NCI-H1694 treated with DMSO at 0.1 percent for 48 hours (cell line): ENCODE measurements at regions not wholly inside any gene's neighbourhood (a gene's known extent, or its start where the extent isn't known, plus 50 kb on each side); places are given as distances from the start of the nearest gene placed in this dataset.
"Not testable (repeated sequence)": the region's sequence is repeated elsewhere in the genome, so short reads cannot be mapped to it uniquely, and the experiment has no call there.

Experiments
- DNase-seq: peaks from one replicate; lab custom pipeline; 2025; lab: John Stamatoyannopoulos, UW

DNA sequence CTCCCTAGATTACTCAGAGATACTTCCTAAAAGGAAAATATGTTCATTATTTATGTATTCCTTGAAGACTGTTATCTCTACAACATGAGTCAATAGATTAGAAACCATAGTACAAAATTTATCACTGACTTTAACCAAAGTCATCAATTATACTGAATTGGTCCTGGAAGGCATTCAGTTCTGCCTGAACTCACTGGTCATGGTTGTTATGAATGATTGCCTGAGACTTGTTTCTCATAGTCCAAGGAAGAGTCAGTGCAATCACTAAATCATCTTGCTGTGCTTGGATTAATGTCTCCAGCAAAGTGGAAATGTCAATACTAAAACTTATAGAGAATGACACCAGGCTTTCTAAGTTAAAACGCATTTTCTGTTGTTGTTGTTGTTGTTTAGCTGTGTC lies 878.6 kb upstream of the MANEA start:
- DNase-seq, result no peak

DNA sequence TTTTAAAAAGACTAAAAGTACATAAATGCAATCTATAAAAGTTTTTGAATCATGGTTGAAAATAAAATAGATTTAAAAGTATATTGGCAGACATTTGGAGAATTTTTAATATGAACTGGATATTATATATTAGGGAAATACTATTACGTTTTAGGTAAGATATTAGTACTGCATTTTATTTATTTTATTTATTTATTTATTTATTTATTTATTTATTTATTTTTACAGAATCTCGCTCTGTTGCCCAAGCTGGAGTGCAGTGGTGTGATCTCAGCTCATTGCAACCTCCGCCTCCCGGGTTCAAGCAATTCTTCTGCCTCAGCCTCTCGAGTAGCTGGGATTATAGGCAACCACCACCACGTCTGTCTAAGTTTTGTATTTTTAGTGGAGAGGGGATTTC lies 890.1 kb upstream of the MANEA start:
- DNase-seq, result not testable (repeated sequence)

DNA sequence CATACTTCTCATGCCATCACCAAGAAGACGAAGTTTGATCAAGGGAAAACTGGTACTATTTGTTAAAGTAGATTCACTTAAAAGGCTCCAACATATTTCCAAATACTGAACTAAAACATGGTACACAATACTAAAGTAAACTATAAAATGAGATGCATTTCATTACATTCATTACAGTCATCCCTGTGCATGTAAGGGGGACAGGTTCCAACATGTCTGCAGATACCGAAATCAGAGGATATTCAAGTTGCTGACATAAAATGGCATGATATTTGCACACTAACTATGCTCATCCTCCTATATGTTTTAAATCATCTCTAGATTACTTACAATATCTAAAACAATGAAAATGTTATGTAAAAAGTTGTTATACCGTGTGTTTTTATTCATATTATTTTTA lies 893.9 kb upstream of the MANEA start:
- no peak for DNase-seq

DNA sequence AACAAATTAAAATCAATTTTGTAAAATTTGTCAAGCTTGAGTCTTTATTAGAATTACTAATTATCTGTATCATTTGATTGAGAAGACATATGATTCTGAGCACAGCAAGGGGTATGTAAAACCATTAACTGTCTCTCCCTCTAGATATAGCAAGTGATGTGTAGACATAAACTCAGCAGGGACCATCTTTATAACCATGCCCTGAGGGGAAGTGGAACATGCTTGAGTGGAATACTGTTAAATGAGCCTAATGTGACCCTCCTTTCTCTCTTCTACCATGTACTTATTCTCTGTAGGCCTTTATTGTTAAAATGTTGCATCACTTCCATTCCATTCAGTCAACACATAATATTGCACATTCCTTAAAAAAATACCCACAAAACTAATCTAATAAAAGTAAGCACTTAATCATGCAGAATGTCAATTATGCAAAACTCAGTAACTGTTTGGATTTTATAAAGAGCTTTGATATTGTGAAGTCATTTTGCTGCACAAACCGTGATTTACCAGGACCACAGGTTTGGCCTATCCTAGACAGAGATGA lies 896.6 kb upstream of the MANEA start:
- no peak for DNase-seq

DNA sequence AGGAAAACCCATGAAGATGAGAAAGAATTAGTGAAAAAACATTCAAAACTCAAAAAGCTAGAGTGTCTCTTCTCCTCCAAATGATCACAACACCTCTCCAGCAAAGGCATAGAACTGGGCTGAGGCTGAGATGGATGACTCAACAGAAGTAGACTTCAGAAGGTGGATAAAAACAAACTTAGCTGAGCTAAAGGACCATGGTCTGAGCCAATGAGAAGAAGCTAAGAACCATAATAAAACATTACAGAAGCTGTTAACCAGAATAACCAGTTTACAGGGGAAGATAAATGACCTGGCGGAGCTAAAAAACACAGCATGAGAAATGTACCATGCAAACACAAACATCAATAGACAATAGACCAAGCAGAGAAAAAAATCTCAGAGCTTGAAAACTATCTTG lies 904.1 kb upstream of the MANEA start:
- DNase-seq, result no peak

DNA sequence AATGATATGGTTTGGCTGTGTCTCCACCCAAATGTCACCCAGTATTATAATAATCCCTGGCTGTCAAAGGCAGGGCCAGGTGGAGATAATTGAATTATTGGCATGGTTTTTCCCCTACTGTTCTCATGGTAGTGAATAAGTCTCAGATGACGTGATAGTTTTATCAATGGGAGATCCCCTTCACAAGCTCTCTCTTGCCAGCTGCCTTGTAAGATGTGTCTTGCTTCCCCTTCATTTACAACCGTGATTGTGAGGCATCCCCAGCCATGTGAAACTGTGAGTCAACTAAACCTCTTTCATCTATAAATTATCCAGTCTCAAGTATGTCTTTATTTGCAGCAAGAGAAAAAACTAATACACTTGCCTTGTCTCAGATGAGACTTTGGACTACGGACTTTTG lies 907.3 kb upstream of the MANEA start:
- DNase-seq, result no peak

DNA sequence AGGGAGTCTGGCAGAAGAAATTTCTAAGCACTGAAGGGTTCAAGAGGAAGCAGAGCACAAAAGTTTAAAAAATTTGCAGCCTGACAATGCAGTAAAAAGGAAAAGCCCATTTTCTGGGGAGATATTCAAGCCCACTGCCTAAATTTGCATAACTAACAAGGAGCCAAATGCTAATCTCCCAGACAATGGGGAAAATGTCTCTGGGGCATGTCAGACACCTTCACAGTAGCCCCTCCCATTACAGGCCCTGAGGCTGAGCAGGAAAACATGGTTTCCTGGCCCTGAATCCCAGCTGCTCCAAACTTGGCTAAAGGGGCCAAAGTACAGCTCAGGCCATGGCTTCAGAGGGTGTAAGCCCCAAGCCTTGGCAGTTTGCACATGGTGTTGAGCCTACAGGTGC lies 908.5 kb upstream of the MANEA start:
- DNase-seq, result no peak

DNA sequence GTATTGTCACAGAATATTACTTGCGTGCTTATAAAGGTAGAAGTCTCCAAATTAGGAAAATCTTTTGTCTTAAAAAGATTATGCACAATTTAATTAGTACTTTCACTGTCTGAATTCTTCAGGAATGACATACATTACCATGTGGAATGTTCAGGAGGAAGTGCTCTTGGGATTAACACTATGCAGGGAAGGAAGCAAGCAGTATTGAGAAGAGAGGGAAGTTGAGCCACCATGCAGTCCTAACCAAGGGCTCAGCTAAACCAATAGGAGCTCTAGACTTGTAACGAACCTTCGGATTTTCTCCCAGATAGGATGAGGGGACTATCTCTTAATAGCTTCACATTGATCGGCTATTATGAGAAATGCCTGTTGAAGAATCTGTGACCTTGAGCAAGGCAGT lies 918.4 kb upstream of the MANEA start:
- DNase-seq, result no peak

DNA sequence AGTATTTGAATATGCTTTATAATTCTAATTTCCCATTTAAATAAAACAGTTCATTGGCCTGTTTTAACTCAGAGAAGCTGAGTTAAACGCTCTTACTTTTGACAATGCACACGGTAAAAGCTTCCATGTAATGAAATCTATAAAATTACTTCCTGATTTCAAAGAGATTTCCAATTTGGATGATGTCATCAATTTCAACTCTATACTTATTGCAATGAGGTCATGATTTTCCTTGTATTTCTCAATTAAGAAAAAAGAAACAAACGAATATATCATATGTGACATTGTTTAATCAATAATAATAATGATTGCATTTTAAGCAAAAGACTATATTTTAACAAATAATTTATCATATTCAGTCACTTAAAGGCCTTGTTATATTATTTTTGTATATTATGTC lies 926.1 kb upstream of the MANEA start:
- no peak for DNase-seq

DNA sequence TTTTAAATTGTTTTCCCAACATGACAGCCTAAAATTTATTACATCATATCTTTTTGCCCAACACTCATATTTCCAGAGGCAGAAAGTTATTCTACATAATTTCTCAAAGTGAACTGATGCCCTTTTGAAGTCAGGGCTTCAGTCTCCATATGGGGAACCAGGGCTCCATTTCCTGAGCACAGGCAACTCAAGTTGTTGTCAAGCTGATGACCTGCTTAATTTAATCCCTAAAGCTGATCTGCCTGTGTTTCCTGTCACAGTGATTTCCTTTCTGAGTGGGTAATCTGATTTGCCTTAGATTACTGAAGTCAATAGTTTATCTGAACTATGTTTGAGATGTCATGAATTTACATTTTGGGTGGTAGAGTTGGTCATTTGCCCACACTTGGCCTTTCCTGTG lies 932.1 kb upstream of the MANEA start:
- DNase-seq, result no peak

DNA sequence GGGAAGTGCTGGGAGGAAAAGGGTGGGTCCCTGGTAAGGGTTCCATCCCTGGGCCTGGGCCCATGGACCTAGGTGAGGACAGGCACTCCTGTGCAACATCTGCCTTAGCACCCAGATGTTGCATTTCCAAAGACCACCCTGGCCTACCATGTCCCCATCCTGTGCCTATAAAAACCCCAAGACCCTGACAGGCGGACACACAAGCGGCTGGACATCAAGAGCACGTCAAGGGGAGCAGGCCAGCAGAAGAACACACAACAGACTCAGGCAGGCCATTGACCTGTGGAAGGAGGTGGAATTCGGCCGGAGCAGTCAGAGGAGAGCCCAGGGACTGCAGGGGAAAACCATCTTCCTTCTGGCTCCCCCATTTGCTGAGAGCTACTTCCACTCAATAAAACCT lies 937.8 kb upstream of the MANEA start:
- DNase-seq, result no peak

DNA sequence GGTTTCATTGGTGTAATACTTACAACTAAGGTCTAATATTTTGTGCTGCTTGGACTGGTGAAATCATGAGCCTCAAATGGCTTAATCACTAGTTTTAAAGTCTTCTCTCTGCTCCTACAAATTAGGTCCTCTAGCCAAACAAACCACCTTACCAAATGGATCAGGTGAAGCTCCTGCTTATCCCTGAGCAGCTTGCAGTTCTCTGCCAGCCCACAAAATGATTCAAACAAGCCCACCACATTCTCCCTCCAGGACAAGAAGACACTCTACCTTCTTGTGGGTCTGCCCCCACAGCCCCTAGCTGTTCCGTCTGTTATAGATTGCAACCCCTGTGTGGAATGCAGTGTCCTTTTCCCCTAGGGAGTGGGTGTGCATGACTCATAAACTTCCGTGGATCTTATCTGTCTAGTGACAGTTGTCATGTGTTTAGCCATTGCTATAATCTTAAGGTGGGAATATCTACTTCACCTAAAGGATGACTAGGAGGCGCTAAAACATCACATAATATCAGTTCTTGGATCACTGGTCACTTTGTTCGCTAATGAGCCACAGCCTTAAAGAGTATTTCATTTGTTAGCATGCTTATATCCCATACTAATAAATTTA lies 940.5 kb upstream of the MANEA start:
- peak; percentile 13 for DNase-seq

DNA sequence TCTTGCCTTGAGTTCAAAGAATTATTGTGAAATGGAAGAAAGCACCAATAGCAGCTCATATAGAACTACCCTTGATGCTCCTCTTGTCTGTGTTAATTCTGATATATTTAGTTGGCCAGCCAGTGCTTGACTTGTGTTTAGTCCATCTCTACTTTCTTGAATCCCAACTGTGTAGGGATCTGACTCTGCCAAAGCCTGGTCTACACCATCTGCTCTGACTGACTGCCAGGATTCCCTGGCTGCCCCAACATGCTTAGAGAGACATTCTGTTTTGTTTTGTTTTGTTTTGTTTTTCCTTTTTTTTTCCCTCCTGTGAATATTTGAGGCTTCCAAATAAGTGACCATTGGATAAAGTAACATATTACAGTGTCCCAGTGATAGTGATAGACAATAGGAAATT lies 953.7 kb upstream of the MANEA start:
- DNase-seq, result peak; percentile 79

DNA sequence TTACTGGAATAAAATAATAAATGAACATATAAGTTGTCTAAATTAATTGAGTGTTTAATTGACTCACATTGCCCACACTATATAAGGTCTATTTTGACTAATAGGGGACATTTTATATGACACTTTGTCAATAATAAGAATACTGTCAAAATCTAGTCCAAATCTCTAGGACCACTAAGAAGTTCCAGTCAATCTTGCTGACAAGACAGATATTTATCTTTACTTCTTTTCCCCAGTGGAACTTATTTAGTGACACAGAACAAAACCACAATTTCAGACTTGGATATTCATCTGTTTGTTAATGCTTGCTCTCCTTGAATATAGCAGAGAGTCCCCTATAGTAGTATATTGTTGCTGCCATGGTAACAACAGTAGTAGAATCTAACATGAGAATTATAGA lies 954.6 kb upstream of the MANEA start:
- DNase-seq, result no peak

DNA sequence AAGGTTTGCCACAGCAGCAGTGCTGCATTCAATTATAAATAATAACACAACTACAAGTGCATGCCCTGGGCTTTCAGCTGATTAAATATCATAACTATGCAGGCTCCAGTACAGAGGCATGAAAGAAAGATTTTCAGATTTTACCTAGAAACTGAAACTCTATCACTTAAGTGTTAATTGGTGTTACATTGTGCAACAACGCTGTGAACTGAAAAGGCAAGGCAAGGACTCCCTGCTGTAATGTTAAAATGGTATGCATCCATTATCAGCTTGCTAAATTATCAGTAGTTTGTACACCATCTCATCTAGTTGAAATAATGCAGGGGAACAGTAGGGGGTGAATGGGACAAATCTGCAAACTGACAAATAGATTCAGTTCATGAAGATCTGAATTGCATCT lies 976.7 kb upstream of the MANEA start:
- no peak for DNase-seq

DNA sequence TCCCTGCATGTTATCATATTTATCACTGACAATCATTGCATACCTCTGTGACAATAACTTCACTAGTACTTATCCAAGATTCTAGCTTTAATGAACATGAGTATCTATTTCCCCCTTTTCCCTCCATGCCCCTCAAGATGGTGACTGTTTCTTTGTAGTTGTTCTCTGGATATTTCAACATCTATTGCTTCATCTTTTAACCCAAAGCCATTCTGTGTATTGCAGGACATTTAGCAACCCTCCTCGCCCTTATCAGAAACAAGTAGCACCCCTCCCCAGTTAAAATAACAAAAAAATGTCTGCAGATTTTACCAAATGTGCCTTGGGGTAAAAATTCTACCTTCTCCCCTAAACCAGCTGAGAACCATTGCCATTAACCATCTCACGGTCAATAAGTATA lies 979.8 kb upstream of the MANEA start:
- no peak for DNase-seq

DNA sequence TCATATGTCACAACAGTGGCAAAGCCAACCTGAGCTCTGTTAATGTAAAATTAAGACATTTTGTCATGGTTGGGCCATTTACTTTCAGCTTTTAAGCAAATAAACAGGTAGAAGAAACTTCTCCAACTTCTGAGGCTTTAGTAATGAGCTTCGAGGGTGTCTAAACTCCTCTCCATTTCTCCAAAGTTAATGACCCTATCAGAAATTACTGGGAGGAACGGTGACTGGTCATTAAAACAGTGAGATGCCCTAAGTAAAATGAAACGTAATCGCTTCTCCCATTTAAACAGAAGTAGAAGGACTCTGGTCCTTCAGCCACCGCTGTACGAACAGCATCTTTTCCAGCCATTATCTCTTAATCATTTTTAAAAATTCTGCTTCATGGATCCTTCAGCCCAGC lies 986.9 kb upstream of the MANEA start:
- no peak for DNase-seq

DNA sequence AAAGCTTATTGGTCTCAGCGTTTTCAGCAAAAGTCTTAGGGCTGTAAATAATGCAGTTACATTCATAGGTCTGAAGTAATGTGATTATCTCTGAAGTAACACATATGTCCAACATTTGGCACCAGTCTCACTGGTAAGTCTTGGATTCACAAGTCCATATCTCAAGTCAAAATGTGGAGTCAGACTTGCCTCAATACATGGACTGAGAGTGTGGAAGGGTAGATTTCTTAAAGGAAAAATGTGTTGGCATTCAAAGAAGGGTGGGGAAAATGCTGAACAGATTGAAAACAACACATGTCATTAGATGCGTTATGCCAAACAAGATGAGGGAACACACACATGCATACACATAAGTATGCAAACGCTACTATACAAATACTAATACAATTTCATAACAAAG lies 989.0 kb upstream of the MANEA start:
- DNase-seq, result no peak

DNA sequence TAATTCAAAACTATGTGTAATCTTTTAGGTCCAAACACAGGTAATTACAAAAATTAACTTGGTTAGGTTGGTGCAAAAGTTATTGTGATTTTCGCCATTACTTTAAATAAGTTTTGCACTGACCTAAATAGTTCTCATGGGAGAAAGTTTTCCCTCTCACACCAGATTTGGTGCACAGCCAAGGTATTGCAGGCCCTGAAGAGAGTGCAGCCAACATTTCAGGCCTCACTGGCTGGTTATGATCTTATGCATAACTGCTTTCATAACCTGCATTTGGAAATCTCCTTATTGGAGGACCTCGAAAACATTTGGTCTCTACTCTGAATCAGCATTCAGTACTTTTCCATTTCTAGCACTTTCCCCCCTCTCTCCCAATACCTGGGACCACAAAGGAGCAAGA lies 993.1 kb upstream of the MANEA start:
- DNase-seq, result no peak

DNA sequence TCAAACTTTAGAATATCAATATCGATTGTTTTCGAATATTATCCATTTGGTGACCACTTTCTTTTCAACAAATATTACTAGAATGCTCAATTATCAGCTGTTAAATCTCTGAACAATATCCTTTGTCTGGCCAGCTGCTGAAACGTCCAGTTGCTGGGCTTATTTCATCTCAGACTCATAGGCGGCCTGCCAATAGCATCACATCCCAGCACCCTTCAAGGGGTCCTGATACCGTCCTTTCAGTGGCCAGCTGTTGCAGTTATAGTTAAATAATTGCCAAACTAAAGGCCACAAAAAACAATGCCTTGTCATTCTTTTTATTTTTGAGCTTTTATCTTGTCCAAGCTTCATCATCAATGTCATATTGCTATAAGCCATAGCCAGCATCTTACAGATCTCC lies 1006.8 kb upstream of the MANEA start:
- no peak for DNase-seq

DNA sequence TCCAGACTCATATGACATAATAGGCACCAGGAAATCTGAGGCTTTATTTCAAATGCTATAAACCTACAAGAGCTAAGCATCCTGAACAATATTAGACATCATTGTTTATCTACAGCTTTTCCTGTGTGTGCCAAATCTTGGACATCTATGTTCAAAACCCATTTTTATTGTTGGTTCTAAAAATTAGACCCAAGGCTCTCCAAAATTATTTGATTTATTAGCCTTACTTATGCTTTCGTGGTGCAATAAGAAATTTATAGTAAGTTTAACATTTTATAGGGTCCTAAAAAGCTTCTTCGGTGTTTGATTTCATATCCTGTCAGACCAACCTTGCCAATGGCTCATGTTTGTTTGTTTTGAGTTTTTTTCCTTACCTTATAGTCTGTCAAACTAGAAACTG lies 1014.5 kb upstream of the MANEA start:
- DNase-seq, result no peak

DNA sequence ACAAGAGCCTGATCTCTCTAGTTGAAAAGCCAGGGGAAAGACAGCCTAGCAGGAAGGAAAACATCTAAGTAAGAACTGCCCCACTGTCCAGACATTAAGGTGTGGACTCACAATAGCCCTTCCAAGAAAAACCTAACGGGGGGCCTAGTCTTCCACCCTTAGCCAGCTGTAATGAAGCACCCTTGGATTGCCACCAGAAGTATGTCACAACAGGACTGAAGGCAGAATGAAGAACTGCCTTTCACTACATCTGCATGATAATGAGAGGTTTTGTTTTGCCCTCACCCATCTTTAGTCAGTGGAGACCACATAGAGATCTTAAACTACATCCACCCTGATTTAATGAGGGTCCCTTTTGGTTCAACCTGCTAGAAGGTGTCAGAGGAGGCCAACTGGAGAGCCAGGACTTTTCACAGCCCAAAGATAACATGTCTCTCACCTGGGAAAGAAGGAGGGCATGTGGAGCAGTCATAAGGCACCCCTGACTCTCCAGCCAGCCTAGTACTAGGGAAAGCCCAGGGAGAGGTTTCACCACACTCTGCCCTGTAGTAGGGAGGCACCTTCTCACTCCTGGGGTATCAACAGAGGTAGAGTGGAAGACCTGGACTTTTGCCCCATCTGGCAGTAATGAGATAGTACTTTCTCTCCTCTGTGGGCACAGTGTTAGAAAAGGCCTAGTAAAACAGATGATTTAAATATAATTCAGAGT lies 1017.4 kb upstream of the MANEA start:
- no peak for DNase-seq

DNA sequence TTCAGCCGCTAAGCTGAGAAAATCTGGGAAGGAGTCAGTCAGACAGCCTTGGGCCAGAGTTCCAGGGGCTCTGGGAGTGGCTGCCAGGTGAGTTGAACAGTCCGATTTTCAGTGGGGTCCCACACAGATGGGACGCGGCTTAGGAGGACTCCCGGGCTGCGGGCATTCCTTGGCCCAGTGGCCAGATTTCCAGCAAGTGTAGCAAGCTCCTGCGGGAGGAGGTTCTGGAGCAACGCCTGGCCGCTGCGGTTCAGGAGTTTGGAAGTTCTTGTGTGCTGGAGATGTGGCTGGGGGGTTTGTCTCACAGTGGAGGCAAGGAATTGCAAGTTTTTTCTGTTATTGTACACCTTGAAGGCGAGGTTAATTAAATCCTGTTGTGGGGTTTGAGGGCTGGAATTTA lies 1020.1 kb upstream of the MANEA start:
- not testable (repeated sequence) for DNase-seq

DNA sequence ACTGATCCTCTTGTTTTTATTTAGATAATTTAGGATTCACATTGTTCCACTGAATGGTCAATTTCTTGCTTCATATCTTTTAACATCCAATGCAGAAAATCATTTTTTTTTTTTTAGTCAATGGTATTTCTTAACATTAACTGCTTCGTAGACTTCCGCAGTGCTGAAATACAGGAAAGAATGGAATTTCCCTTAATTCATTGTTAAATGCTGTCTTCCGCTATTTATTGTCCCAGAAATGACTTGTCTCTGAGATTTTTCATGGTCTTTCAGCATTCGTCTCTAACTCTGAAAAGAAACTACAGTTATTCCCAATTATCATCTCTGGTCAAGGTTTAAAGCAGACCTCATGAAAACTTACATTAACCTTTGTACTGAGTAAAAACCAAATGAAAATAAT lies 1029.1 kb upstream of the MANEA start:
- no peak for DNase-seq
